Epithelial cell of esophagus (primary cell): ENCODE measurements at regions not wholly inside any gene's neighbourhood (a gene's known extent, or its start where the extent isn't known, plus 50 kb on each side); places are given as distances from the start of the nearest gene placed in this dataset.

ENCODE experiments used
- DNase-seq: peaks from one replicate; pipeline ENCODE4 v3.0.0; 2010; ENCODE audit warnings: low read depth
- H3K4me3 ChIP-seq: 2 replicates; pipeline ENCODE4 v1.5.1; 2011; ENCODE audit warnings: mild to moderate bottlenecking, low read length, control low read depth
- TF ChIP-seq, protein P1 (sequence below): IDR thresholded peaks from 2 replicates; pipeline ENCODE4 v1.5.1; 2011; ENCODE audit warnings: low read depth, mild to moderate bottlenecking, low read length, control low read depth, inconsistent platforms; ENCODE audit not compliant: insufficient read depth; ENCODE audit errors: missing control alignments

DNA sequence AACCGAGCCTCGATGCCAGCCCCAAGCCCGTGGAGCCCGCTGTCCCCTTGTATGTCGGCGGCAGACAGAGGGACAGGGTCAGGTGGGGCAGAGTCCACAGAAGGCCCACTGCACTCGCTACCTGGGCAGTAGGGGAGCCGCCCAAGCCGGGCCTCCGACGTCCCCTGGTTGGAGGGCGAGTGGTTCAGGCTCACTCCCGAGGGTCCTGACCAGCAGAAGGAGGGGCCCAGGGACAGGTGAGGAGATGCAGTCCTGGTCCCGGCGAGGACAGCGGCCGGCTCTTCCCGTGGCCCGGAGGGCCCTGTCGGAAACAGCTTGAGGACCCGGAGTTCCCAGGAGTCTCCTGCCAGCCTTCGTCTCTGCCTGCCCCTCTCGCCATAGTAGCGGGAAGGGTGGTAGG is 216.7 kb upstream of the SFSWAP start:
- TF ChIP-seq, protein P1, sequence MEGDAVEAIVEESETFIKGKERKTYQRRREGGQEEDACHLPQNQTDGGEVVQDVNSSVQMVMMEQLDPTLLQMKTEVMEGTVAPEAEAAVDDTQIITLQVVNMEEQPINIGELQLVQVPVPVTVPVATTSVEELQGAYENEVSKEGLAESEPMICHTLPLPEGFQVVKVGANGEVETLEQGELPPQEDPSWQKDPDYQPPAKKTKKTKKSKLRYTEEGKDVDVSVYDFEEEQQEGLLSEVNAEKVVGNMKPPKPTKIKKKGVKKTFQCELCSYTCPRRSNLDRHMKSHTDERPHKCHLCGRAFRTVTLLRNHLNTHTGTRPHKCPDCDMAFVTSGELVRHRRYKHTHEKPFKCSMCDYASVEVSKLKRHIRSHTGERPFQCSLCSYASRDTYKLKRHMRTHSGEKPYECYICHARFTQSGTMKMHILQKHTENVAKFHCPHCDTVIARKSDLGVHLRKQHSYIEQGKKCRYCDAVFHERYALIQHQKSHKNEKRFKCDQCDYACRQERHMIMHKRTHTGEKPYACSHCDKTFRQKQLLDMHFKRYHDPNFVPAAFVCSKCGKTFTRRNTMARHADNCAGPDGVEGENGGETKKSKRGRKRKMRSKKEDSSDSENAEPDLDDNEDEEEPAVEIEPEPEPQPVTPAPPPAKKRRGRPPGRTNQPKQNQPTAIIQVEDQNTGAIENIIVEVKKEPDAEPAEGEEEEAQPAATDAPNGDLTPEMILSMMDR: no peak
- no peak overlapping the region for H3K4me3 ChIP-seq
- DNase-seq: no peak

DNA sequence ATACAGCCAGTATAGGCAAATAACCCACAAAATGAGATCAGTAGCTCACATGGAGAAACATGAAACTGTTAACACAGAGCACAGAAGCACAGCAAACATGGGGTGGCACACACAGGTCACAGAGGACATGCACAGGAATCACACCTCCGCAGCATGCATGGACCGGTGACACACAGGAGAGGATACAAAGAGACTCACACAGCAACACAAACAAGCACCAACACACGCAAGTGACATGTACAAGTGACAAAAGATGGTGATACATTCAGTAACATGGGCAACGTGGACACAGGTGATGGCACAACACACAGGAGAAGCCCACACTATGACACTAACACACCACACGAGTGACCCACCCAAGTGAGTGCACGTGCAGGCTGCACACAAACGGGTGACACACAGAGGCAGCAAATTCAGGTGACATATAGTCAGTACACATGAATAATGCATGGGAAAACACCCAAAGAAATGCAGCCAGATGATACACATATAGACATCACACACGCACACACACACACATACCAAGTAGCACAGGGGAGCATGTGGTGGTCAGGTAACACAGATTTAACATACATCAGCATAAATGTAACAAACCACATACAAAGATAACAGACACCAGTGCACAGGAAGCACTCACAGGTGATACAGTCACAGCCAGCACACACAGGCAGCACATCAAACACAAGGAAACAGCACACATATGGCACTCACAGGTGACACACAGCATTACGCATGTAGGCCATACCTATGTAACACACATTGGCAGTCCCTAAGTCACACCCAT is 216.0 kb upstream of the SFSWAP start:
- no peak for DNase-seq
- TF ChIP-seq, protein P1: no peak
- H3K4me3 ChIP-seq: no peak overlapping the region

DNA sequence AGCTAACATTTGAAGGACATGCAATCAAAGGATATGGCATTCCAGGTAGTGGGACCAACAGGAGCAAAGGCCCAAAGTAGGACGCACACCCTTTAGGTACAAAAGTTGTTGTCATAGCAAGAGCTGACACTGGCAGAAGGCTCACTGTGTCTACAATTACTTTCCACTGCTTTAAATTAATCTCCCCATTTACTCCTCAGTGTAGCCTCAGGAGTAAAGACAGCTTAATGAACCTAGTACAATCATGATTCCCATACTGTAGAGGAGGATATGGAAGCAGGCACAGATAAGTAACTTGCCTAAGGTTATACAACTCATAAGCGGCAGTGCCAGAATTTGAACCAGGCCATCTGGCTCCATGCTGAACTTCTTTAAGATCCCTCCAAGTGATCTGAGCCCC is 212.9 kb upstream of the SFSWAP start:
- TF ChIP-seq, protein P1: no peak
- DNase-seq: no peak
- H3K4me3 ChIP-seq: no peak overlapping the region

DNA sequence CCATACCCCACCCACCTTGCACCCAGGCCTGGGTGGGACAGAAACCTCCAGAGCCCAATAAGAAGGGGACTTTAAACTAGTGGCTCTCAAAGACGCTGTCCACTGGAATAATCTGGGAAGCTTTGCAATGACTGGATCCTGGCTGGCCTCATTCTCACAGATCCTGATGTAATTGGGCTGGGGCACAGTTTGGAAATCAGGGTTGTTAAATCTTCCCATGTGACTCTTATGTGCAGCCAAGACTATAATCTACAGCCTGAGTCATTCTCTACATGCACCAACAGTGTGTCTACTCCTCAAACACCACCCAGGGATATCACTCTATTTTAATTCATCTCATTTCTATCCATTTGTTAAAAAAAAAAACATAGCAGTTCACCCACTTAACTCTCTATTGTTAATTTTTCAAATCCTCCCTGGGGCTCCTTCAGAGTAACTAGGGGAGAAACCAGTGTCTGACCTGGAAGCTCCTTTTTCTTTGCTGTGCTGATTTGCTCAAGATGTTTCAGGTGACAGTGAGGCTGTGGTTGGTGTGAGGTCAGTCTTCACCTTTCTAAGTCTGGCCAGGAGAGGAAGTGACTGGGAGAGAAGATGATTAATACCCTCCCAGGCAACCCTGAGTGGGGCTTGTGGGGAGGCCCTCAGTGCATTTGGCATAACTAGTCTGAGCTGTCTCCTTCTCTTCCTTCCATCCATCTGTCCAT is 211.6 kb upstream of the SFSWAP start:
- no peak for DNase-seq
- TF ChIP-seq, protein P1: no peak
- H3K4me3 ChIP-seq: no peak overlapping the region

DNA sequence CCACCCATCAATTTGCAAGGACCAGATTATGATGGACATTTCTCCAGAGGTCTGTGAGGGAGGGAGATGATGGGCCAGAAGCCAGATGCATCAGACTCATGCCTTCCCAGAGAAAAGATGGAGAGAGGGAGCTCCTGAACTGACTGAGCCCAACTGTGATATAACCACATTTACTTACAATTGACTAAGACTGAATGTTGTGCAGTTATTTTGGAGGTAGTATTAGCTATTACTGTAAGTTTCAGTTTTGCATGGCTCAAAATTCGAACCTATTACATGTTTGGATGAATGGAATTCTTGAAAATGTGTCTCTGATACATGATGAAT is 211.1 kb upstream of the SFSWAP start:
- TF ChIP-seq, protein P1: no peak
- DNase-seq: no peak
- H3K4me3 ChIP-seq: no peak overlapping the region

DNA sequence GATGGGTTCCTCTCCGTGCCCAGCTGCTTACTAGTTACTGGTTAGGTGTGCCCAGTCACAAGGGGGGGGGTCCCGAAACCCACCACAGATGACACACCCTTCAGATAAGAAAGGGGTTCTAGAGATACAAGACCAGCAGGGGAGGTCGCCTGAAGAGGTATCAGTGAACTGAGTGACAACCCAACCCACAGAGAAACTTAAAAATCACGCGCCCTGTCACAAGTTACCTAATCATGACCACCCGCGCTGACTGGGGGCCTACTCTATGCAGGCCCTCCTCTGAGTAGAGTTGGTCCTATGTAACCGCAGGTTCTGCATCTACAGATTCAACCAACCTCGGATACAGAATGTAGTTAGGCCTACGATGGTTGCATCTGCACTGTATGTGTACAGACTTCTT is 210.3 kb upstream of the SFSWAP start:
- no peak for DNase-seq
- H3K4me3 ChIP-seq: no peak overlapping the region
- TF ChIP-seq, protein P1: no peak
